Trophoblast cell (in vitro differentiated cells and primary cell): ENCODE measurements at regions not wholly inside any gene's neighbourhood (a gene's known extent, or its start where the extent isn't known, plus 50 kb on each side); places are given as distances from the start of the nearest gene placed in this dataset.

Source experiments
- DNase-seq, 2 donors: peaks; one replicate each; pipeline ENCODE4 v3.0.0-alpha.2; 2016
- H2AFZ ChIP-seq: 2 replicates; pipeline ENCODE4 v1.6.1; 2013; ENCODE audit warnings: low read length, moderate library complexity, mild to moderate bottlenecking; ENCODE audit not compliant: insufficient read depth, poor library complexity
- H2AK5ac ChIP-seq: 2 replicates; pipeline ENCODE4 v1.6.1; 2013; ENCODE audit warnings: mild to moderate bottlenecking, low read length
- H2BK120ac ChIP-seq: 2 replicates; pipeline ENCODE4 v1.6.1; 2013; ENCODE audit warnings: low read length, mild to moderate bottlenecking, moderate library complexity; ENCODE audit not compliant: insufficient read depth, poor library complexity
- H2BK12ac ChIP-seq: 2 replicates; pipeline ENCODE4 v1.6.1; 2013; ENCODE audit warnings: mild to moderate bottlenecking, low read length, moderate library complexity
- H2BK5ac ChIP-seq: 2 replicates; pipeline ENCODE4 v1.6.1; 2013; ENCODE audit warnings: low read length, low read depth, moderate library complexity, mild to moderate bottlenecking; ENCODE audit not compliant: poor library complexity
- H3K14ac ChIP-seq: 2 replicates; pipeline ENCODE4 v1.6.1; 2013; ENCODE audit warnings: mild to moderate bottlenecking, low read length
- H3K18ac ChIP-seq: 2 replicates; pipeline ENCODE4 v1.6.1; 2013; ENCODE audit warnings: mild to moderate bottlenecking, low read length
- H3K23ac ChIP-seq: 2 replicates; pipeline ENCODE4 v1.6.1; 2013; ENCODE audit warnings: low read length
- H3K27ac ChIP-seq: 2 replicates; pipeline ENCODE4 v1.5.1; 2013; ENCODE audit warnings: low read depth, mild to moderate bottlenecking, inconsistent platforms, low read length, moderate library complexity
- H3K27me3 ChIP-seq: 2 replicates; pipeline ENCODE4 v1.6.1; 2013; ENCODE audit warnings: inconsistent platforms, mild to moderate bottlenecking, low read length, moderate library complexity; ENCODE audit not compliant: insufficient read depth
- H3K36me3 ChIP-seq, 2 experiments: 1 replicate in 1 of 2; 2 replicates in 1 of 2; pipeline ENCODE4 v1.6.1; 2013; ENCODE audit warnings: low read length in 2 of 2, mild to moderate bottlenecking in 2 of 2, moderate library complexity in 1 of 2; ENCODE audit not compliant: insufficient read depth in 2 of 2, control insufficient read depth in 1 of 2
- H3K4ac ChIP-seq: 2 replicates; pipeline ENCODE4 v1.6.1; 2013; ENCODE audit warnings: low read depth, mild to moderate bottlenecking, low read length, moderate library complexity
- H3K4me1 ChIP-seq, 2 experiments: 1 replicate in 1 of 2; 2 replicates in 1 of 2; pipeline ENCODE4 v1.6.1; 2013; ENCODE audit warnings: low read length in 2 of 2, mild to moderate bottlenecking in 2 of 2, moderate library complexity in 1 of 2; ENCODE audit not compliant: insufficient read depth in 2 of 2, control insufficient read depth in 1 of 2
- H3K4me2 ChIP-seq: 2 replicates; pipeline ENCODE4 v1.6.1; 2013; ENCODE audit warnings: inconsistent platforms, mild to moderate bottlenecking, low read length, moderate library complexity
- H3K4me3 ChIP-seq: 2 replicates; pipeline ENCODE4 v1.5.1; 2013; ENCODE audit warnings: mild to moderate bottlenecking, low read depth, low read length, inconsistent platforms
- H3K79me1 ChIP-seq: one replicate; pipeline ENCODE4 v1.6.1; 2013; ENCODE audit warnings: low read length
- H3K79me2 ChIP-seq: 2 replicates; pipeline ENCODE4 v1.6.1; 2013; ENCODE audit warnings: low read length, mild to moderate bottlenecking; ENCODE audit not compliant: control insufficient read depth, insufficient read depth, poor library complexity
- H3K9ac ChIP-seq: 2 replicates; pipeline ENCODE4 v1.6.1; 2013; ENCODE audit warnings: mild to moderate bottlenecking, low read length
- H3K9me3 ChIP-seq: 2 replicates; pipeline ENCODE4 v1.6.1; 2013; ENCODE audit warnings: low read depth, mild to moderate bottlenecking, control low read depth, inconsistent platforms, low read length; ENCODE audit not compliant: insufficient read depth
- H4K12ac ChIP-seq: 2 replicates; pipeline ENCODE4 v1.6.1; 2013; ENCODE audit warnings: low read depth, mild to moderate bottlenecking, low read length, moderate library complexity
- H4K8ac ChIP-seq: 2 replicates; pipeline ENCODE4 v1.6.1; 2013; ENCODE audit warnings: low read depth, mild to moderate bottlenecking, low read length, moderate library complexity
- H4K91ac ChIP-seq: one replicate; pipeline ENCODE4 v1.6.1; 2013; ENCODE audit warnings: low read depth, mild to moderate bottlenecking, low read length, moderate library complexity
- whole genome bisulfite sequencing: extraction: QIAGEN DNeasy Blood & Tissue Kit; methylation state at CpG from one replicate; pipeline ENCODE4 v1.1.7; 2013; ENCODE audit warnings: missing lambda C conversion rate; ENCODE audit not compliant: insufficient read length, insufficient coverage; ENCODE audit errors: extremely low coverage; 5-methylcytosine and 5-hydroxymethylcytosine counted together

DNA sequence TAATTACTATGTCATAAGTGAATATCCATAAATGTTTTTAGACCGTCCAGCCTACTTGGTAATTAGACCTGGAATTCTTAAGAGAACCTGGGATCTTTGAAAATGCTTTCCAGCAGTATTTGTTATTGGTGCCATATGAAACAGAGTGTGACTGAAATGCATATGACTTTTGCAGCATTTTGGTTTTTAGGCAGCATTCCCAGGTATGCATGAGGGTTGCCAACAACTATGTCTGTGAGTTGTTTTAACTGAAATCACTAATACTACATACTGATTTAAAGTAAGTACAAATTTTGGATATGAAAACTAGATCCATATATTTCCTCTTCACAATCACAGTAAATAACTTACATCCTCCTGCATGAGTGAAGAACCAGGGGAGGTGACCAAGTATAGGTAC lies 437.7 kb upstream of the FAR2 start:
- Histone ChIP-seq H3K18ac (no peak overlapping the region), H3K79me2 (no peaks in the 10 kb centered on the region), H4K91ac (no peak overlapping the region)

DNA sequence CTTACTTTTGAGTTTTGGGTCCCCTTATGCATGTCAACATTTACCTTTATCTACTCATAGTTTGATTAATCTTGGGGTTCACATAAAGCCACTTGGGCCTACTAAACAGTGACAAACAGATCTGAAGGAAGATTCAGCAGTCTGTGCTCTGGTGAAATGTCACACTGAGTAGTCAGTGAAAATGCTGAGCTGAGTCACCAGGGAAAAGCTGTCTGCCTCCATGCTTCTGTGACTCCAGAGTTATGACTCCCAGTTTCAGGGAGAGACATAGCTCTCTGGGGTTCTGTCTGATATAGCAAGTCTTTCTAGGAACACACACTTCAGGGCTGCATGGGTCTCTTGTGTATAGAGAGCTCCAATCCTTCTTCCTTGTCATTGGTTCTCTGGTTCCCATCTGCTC lies 406.3 kb upstream of the FAR2 start:
- Histone ChIP-seq H3K27ac (no peak overlapping the region), H2BK12ac (no peak overlapping the region), H3K4me1 (no peaks in the 10 kb centered on the region), H2AK5ac (no peak overlapping the region), H4K8ac (no peak overlapping the region), H3K9ac (no peak overlapping the region), H3K18ac (no peak overlapping the region), H3K4me2 (no peak overlapping the region), H2BK5ac (no peak overlapping the region), H3K9me3 (no peaks in the 10 kb centered on the region), H3K4me3 (no peak overlapping the region), H4K91ac (no peak overlapping the region), H2BK120ac (no peak overlapping the region), H3K79me2 (no peaks in the 10 kb centered on the region), H3K36me3 (no peaks in the 10 kb centered on the region), H3K4ac (no peak overlapping the region), H3K14ac (no peak overlapping the region), H3K27me3 (no peaks in the 10 kb centered on the region), H3K23ac (no peak overlapping the region), H3K79me1 (no peaks in the 10 kb centered on the region), H4K12ac (no peak overlapping the region), H2AFZ (no peak overlapping the region)
- no peak for DNase-seq

More for the DNA sequence above, 437.7 kb upstream of the FAR2 start:
- no peak overlapping the region for H3K4me3 ChIP-seq
- H4K12ac ChIP-seq, result no peak overlapping the region
- H3K9me3 ChIP-seq, result no peaks in the 10 kb centered on the region
- H3K79me1 ChIP-seq, result no peaks in the 10 kb centered on the region
- no peaks in the 10 kb centered on the region for H3K27me3 ChIP-seq
- no peak overlapping the region for H3K4ac ChIP-seq
- H3K23ac ChIP-seq, result no peak overlapping the region
- no peak for DNase-seq
- H2BK5ac ChIP-seq, result no peak overlapping the region
- no peak overlapping the region for H2AK5ac ChIP-seq
- no peaks in the 10 kb centered on the region for H3K36me3 ChIP-seq
- no peak overlapping the region for H3K4me2 ChIP-seq
- H3K4me1 ChIP-seq, result no peaks in the 10 kb centered on the region
- H3K14ac ChIP-seq, result no peak overlapping the region
- H2BK12ac ChIP-seq, result no peak overlapping the region
- no peak overlapping the region for H3K27ac ChIP-seq
- WGBS, result no CpG with 5 or more reads among the region's 1 CpG
- H2AFZ ChIP-seq, result no peak overlapping the region
- H4K8ac ChIP-seq, result no peak overlapping the region
- no peak overlapping the region for H2BK120ac ChIP-seq
- H3K9ac ChIP-seq, result no peak overlapping the region

DNA sequence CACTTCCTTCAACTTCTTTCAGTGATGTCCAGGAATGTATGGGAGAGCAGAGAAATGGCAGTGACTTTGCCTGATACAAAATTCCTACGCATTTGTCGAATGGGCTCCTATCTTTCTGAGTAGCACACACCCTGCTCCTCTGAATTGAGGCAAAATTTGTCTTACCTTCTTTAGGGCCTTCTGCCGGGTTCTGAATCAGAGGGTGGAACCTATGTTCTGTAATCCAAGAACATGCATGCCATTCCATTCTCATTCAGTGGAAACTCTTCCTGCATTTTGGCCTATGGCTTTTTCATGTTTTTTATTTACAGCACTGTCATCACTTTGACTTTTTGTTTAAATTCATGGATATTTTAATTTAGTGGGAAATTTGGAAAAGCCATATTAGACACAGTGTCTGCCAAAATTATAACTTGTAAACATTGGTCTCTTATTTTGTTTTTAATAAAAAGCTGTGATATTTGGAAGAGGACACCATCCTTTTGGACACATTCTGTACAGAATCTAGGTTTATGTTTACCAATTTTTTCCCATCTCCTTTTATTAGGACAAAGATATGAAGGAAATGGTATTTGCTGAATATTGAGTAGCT lies 402.2 kb upstream of the FAR2 start:
- Histone ChIP-seq H3K9ac (no peak overlapping the region), H3K4ac (no peak overlapping the region), H2AK5ac (no peak overlapping the region), H3K14ac (no peak overlapping the region), H3K4me2 (no peak overlapping the region), H3K79me1 (no peaks in the 10 kb centered on the region), H4K91ac (no peak overlapping the region), H3K79me2 (no peaks in the 10 kb centered on the region), H2BK5ac (no peak overlapping the region), H2BK120ac (no peak overlapping the region), H3K4me1 (no peaks in the 10 kb centered on the region), H4K8ac (no peak overlapping the region), H3K27me3 (no peaks in the 10 kb centered on the region), H3K18ac (no peak overlapping the region), H3K4me3 (no peak overlapping the region), H2AFZ (no peak overlapping the region), H4K12ac (no peak overlapping the region), H3K23ac (no peak overlapping the region), H2BK12ac (no peak overlapping the region), H3K9me3 (no peaks in the 10 kb centered on the region), H3K36me3 (no peaks in the 10 kb centered on the region), H3K27ac (no peak overlapping the region)
- DNase-seq, result no peak
- WGBS, result no CpG with 5 or more reads among the region's 3 CpGs

DNA sequence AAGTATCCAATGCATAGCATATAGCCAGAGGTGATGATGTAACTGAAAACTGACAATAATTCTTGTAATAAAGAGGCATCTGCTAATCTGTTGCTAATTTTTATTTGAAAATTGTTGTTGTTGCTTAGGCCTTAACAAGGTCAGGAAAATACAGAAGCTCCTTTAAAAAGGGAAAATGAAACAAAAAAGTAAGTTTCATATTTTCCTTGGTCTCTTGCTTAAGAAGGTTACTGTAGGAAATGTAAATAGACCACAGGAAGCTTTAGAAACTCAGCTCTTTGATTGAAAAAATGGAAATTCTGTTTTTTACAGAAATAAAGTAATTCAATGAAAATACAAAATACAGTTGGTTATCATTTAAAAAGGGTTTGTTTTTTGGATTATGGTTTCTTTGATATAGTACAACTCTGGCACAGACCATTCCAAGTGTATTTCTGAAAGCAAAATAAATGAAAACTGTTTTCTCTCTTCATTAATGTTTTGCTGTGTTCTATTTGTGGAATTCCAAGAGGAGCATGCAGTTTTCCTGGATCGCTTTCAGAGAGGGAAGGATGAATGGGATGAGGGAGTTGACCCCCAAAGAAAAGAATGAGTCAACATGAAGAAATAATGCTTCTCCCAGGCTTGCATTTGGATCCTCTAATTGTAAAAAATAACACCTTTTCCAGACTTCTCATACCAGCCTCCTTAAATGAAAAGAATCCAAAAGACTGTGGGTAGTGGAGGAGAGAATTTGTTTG lies 398.0 kb upstream of the FAR2 start:
- Histone ChIP-seq H2BK5ac (no peak overlapping the region), H3K14ac (no peak overlapping the region), H3K4me3 (no peak overlapping the region), H3K36me3 (no peaks in the 10 kb centered on the region), H4K12ac (no peak overlapping the region), H3K23ac (no peak overlapping the region), H2AFZ (no peak overlapping the region), H2BK120ac (no peak overlapping the region), H3K27ac (no peak overlapping the region), H3K4me2 (no peak overlapping the region), H3K79me1 (no peaks in the 10 kb centered on the region), H3K9ac (no peak overlapping the region), H3K4ac (no peak overlapping the region), H3K18ac (no peak overlapping the region), H2BK12ac (no peak overlapping the region), H3K79me2 (no peaks in the 10 kb centered on the region), H4K8ac (no peak overlapping the region), H2AK5ac (no peak overlapping the region), H4K91ac (no peak overlapping the region), H3K4me1 (no peaks in the 10 kb centered on the region), H3K27me3 (no peaks in the 10 kb centered on the region), H3K9me3 (peaks cover 2% of the 10 kb centered on the region)
- WGBS, result no CpG with 5 or more reads among the region's 1 CpG
- DNase-seq, result no peak
